Iris pigment epithelial cell (primary cell): ENCODE measurements at regions not wholly inside any gene's neighbourhood (a gene's known extent, or its start where the extent isn't known, plus 50 kb on each side); places are given as distances from the start of the nearest gene placed in this dataset.

Experiments
- DNase-seq: peaks from one replicate; pipeline ENCODE4 v3.0.0-alpha.2; 2011; ENCODE audit warnings: low read depth

DNA sequence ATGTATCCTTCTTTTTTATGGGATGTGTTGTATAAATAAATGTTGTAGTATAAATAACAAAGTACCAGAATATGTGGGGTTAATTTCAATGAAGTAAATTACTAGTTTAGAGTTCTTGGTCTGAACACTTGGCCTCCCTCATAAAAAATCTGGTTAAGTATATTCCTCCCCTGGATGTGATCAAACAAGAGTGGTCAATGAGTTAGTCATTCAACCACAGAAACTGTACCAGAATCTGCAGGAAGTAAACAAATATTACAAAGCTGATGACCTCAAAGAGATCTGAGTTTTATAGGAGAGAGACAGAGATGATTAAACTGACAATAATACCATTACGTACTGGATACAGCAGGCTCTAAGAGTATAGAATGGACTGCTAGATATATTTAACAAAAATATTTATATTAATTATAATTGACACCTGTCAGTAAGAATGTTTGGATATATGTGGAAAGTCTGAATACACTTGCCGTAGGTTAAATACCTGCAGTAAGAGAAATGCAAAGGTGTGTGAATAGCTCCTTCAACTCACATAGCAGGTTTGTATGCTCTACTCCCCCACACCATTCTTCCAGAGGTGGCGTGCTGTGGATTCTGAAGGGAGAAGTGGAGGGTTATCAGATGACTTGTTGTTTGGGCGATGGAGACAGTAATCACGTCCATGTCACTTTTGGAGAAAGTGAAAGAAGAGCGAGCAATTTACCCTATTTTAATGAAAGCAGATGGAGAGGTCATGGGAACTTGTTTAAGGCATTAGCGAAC is 108.3 kb upstream of the LRATD1 start:
- peak; percentile 92 for DNase-seq

- DNase-seq, result peak; percentile 59
Observed at GRCh38 chr2:14524803-14525080, 107.8 kb upstream of the LRATD1 start.

DNA sequence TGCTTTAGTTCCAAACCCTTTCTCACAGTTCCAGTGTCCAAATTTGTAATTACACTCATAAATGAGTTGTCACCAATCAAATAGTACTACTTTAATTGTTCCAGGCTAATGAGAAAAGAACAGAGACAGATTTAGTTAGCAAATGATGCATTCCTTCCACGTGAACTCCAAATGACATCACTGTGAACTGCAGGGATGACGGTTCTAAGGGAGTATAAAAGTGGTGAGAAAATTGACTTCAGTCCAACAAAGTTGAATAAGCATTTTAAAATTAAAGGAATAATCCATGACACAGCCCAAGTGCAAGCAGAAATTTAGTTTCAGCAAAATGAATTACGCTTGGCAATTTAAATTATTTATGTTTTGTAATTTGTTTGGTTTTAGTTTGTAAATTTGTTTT is 102.0 kb upstream of the LRATD1 start:
- DNase-seq, result peak; percentile 53

- DNase-seq, result no peak
Observed at GRCh38 chr2:14533131-14533757, 99.3 kb upstream of the LRATD1 start.

DNA sequence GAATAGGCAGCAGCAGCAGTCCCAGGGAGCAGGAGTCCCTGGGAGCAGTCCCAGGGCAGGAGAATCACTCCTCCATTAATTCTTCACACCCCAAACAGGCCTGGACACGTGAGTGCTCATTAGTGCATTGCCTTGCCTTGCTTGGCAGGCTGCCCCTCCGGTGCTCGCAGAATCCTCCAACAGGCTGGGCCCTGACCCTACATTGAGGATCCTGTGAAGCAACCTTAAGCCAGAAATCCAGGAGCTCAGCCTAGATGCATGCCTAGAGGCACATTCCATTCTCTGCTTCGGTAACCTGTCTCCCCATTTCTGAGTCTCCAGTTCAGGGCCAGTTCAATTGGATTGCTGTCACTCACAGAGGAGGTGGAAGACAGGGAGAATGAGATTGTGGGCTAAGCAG is 97.4 kb upstream of the LRATD1 start:
- peak; percentile 22 for DNase-seq

- no peak for DNase-seq
Observed at GRCh38 chr2:14536976-14537375, 95.5 kb upstream of the LRATD1 start.

DNA sequence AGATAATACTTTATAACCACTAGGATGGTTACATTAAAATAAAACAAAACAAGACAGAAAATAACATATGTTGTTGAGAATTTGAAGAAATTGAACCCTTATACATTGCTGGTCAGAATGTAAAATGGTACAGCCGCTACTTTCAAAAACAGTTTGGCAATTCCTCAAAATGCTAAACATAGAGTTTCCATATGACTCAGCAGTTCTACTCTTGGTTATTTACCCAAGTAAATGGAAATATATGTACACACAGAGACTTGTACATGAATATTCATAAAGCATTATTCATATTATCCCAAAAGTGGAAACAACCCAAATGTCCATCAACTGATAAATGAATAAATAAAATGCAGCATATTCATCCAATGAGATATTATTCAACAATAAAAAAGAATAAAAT is 92.5 kb upstream of the LRATD1 start:
- DNase-seq, result peak; percentile 44

GRCh38 chr2:14543284-14543683 is 89.2 kb upstream of the LRATD1 start:
- peak; percentile 50 for DNase-seq

GRCh38 chr2:14544247-14544646 is 88.3 kb upstream of the LRATD1 start:
- no peak for DNase-seq

DNA sequence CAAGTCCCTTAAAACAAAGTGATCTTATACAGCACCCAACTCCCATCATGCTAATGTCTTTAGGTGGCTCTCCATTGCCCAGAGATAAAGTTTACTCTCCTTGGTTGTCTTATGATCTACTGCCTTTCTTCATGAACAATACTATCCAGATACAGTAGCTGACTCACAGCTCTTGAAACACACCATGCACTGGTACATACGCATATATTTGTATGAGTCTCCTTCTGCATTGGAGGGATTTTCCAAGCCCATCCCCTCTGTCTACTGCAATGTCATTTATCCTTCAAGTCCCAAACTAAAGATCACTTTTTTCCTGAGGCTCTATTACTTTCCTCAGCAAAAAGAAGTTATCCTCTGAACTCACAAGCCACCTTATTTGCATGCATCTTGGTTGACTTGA is 84.7 kb upstream of the LRATD1 start:
- DNase-seq, result no peak

- no peak for DNase-seq
Observed at GRCh38 chr2:14550658-14551057, 81.9 kb upstream of the LRATD1 start.

GRCh38 chr2:14551069-14551468 is 81.4 kb upstream of the LRATD1 start:
- no peak for DNase-seq

- DNase-seq, result no peak
Observed at GRCh38 chr2:14552286-14552685, 80.2 kb upstream of the LRATD1 start.

GRCh38 chr2:14552818-14553217 is 79.7 kb upstream of the LRATD1 start:
- DNase-seq, result no peak

GRCh38 chr2:14554849-14555545 is 77.5 kb upstream of the LRATD1 start:
- no peak for DNase-seq

DNA sequence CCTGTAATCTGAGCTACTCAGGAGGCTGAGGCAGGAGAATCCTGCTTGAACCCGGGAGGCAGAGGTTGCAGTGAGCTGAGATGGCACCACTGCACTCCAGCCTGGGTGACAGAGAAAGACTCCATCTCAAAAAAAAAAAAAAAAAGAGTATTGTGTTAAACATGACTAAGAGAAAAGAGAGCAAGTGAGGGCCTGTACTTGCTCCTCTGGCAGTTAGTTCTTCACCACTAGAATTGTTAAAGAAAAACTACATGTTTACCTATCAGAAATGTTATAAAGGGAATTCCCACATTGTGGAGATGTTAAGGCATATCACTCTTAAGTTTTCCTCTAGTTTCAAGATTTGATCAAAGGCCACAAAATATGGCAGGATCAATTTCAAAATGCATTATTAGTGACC is 75.4 kb upstream of the LRATD1 start:
- DNase-seq, result no peak

DNA sequence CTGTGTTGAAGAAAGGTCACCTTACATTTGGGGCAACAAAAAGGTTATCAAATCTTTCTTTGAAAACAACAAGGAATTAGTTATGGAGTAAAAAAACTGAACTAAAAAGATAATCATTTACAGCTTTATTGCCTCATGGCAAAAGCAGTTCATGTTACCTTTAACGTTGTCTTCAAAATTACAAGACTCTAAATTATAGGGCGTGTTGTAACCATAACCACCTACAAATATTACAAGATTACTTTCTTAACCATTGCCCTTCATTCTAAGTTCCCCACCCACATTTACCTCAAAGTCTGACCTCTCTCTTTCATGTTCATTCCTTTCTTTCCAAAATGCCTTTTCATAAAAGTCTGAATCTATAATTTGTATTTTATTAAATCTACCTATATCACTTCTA is 74.6 kb upstream of the LRATD1 start:
- no peak for DNase-seq

DNA sequence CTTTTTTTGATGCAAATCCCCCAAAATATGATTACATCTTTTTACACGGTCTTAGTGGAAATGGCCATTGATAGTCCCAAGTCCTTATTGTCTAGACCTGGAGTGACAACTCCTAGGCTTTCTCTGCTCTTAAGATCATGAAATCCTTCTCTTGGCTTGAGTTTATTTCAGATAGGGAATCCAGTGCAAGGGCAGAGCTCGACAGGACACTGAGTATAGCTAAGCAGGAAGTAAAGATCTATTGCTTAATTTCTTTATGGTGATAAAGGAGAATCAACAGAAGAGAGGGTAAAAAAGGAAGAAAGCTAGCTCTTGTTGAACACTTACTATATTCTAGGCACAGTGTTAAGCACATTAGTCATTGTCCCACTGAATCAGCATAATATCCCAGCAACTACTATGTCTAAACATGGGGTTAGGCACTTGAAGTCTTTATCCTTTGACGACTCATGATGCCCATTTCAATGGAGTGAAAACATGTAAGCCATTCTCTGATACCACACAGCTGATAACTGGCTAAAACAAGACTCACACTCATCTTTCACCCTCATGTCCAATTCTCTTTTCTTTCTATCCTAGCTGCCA is 74.1 kb upstream of the LRATD1 start:
- DNase-seq, result no peak

DNA sequence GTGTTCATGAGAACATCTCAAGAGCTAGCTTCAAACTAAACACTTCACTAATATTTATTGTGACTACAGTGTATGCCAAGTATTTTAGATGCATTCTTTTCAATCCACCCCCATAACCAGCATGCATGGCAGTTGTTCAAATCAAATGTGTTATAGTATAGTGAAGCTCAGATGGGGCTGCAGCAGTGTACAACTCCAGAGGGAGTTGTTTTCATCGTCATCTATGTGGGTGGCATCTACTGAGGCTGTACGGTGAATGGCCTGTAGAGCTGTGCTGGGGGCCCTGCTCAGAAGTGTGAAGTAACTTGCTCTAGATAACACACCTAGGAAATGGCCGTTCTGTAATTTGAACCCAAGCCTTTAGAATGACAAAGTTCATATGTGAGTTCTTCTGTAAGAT is 71.8 kb upstream of the LRATD1 start:
- DNase-seq, result no peak

DNA sequence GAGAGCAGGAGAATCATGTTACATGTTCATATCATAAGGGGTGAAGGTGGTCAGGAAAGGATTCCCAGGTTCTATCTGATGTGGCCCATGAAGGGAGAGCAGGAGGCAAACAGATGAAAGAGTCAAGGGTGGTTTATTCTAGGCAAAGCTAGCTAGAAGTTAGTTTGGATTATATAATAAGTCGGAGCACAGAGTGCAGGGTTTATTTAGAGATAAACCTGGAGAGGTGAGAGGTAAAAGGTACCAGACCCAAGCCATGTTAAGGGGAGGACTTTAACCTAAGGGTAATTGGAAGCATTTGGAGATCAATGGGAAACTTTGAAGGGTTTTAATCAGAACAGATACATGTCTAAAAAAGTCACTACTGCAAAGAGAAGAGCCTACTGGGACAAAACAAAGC is 69.2 kb upstream of the LRATD1 start:
- DNase-seq, result no peak

GRCh38 chr2:14565666-14566065 is 66.9 kb upstream of the LRATD1 start:
- DNase-seq, result no peak

DNA sequence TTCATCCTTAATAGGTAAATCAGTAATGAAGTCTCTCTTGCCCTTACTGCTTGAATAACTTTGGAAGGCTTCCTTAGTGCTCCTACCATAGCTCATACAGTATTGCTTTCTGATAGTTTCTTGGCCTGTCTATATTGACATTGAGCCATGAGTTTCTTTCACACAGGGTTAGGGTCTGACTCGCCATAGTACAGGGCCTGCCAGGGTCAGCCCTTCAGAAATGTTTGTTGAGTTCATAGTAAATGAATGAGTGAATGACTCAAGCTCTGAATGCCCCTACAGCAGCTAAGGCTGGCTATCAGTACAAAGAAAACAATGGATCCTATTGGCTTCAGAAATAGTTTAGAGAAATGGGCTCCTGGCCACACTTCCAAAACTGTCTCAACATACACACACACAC is 65.0 kb upstream of the LRATD1 start:
- peak; percentile 9 for DNase-seq

- DNase-seq, result peak; percentile 2
Observed at GRCh38 chr2:14569294-14569693, 63.2 kb upstream of the LRATD1 start.
